Breast epithelium (tissue), 3 donors: ENCODE measurements at regions not wholly inside any gene's neighbourhood (a gene's known extent, or its start where the extent isn't known, plus 50 kb on each side); places are given as distances from the start of the nearest gene placed in this dataset.

Experiments used
- POLR2A ChIP-seq: fragments of 450-650 bp; IDR thresholded peaks from one replicate; pipeline ENCODE4 v1.6.1; 2016; ENCODE audit warnings: antibody characterized with exemption, mild to moderate bottlenecking, moderate library complexity
- TF ChIP-seq, protein P1 (sequence below), 3 donors: fragments of 450-650 bp; IDR thresholded peaks; one replicate each; pipeline ENCODE4 v1.5.1; 2016 to 2017; ENCODE audit warnings: antibody characterized with exemption in 3 of 3, mild to moderate bottlenecking in 3 of 3, moderate library complexity in 3 of 3

DNA sequence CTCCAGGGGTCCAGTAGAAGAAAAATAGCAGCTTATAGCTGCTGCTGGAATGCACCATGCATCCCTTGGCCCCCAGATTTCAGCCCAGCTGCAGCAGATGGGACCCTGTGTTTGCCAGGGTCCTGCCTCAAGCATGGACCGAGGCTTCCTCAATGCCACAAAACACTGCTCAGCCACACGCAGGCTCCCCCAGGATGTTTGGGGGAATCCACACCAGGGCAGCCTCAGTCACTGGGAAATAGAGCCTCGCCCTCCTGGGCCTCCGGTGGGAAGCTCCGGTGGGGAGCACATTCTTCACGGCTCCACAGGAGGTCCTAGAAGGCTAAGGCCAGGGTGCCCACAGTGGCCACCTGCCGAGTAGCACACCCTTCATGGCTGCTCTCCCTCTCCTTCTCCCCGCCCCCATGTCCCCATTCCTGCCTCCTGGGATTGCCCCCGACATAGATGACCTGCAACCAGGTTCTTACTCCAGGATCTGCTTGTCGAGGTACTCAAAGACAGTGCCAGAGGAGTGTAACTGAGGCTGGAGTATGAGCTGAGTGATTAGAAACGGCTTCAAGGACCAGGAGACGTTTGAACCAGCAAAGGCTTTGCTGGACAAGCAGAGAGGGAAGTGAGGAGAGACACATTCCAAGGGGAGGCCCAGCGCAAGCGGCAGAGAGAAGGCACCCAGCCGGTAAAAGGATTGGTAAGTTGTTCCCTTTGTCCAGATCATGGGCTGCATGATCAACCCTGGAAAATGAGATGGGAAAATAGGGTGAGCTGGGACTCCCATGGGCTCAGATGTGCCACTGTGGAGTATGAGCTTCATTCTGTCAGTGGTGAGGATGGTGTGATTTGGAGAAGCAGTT, 110.7 kb upstream of the UQCRFS1 start:
- no peak for TF ChIP-seq POLR2A
- TF ChIP-seq, protein P1, sequence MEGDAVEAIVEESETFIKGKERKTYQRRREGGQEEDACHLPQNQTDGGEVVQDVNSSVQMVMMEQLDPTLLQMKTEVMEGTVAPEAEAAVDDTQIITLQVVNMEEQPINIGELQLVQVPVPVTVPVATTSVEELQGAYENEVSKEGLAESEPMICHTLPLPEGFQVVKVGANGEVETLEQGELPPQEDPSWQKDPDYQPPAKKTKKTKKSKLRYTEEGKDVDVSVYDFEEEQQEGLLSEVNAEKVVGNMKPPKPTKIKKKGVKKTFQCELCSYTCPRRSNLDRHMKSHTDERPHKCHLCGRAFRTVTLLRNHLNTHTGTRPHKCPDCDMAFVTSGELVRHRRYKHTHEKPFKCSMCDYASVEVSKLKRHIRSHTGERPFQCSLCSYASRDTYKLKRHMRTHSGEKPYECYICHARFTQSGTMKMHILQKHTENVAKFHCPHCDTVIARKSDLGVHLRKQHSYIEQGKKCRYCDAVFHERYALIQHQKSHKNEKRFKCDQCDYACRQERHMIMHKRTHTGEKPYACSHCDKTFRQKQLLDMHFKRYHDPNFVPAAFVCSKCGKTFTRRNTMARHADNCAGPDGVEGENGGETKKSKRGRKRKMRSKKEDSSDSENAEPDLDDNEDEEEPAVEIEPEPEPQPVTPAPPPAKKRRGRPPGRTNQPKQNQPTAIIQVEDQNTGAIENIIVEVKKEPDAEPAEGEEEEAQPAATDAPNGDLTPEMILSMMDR (IDR thresholded peaks at IDR 0.05) = no peak
